Heart left ventricle (tissue), 16 donors: ENCODE measurements at regions not wholly inside any gene's neighbourhood (a gene's known extent, or its start where the extent isn't known, plus 50 kb on each side); places are given as distances from the start of the nearest gene placed in this dataset.
A peak's percentile ranks its signal among the peaks of the same experiment; 100 is the strongest.

ENCODE experiments used
- ATAC-seq, 4 donors: fragments of 200-7000 bp; cut with Tn5 transposase; one replicate each; pipeline ENCODE4 v1.9.1; 2020 to 2022; ENCODE audit warnings: moderate library complexity in 4 of 4, mild to moderate bottlenecking in 3 of 4, moderate number of reproducible peaks in 1 of 4
- DNase-seq, 5 donors: peaks; one replicate each; pipeline ENCODE4 v3.0.0-alpha.2; 2020
- H3K27ac ChIP-seq, 12 donors: fragments of 200-600 bp; sonication (generic) in 4 of 12; one replicate each; pipeline versions ENCODE4 v1.5.0 to v1.8.0; 2016 to 2022; ENCODE audit warnings: mild to moderate bottlenecking in 2 of 12
- H3K27me3 ChIP-seq, 9 donors: fragments of 200-600 bp; sonication (generic) in 2 of 9; one replicate each; pipeline versions ENCODE4 v1.5.1 to v1.8.0; 2016 to 2022; ENCODE audit warnings: mild to moderate bottlenecking in 3 of 9
- H3K36me3 ChIP-seq, 9 donors: fragments of 200-600 bp; sonication (generic) in 2 of 9; one replicate each; pipeline versions ENCODE4 v1.5.0 to v1.8.0; 2018 to 2022; ENCODE audit warnings: mild to moderate bottlenecking in 2 of 9
- H3K4me1 ChIP-seq, 12 donors: fragments of 200-600 bp; sonication (generic) in 4 of 12; one replicate each; pipeline versions ENCODE4 v1.5.0 to v1.8.0; 2016 to 2022; ENCODE audit warnings: mild to moderate bottlenecking in 3 of 12
- H3K4me3 ChIP-seq, 12 donors: fragments of 200-600 bp; sonication (generic) in 4 of 12; one replicate each; pipeline versions ENCODE4 v1.5.0 to v1.8.0; 2017 to 2022; ENCODE audit warnings: mild to moderate bottlenecking in 9 of 12, moderate library complexity in 4 of 12
- H3K9me3 ChIP-seq, 12 donors: fragments of 200-600 bp; sonication (generic) in 4 of 12; one replicate each; pipeline versions ENCODE4 v1.5.0 to v1.8.0; 2016 to 2022; ENCODE audit warnings: mild to moderate bottlenecking in 1 of 12
- CTCF ChIP-seq, 12 donors: fragments of 200-600 bp; sonication (generic) in 4 of 12; IDR thresholded peaks; one replicate each; pipeline versions ENCODE4 v1.5.0 to v1.8.0; 2018 to 2022; ENCODE audit warnings: antibody characterized with exemption in 12 of 12, mild to moderate bottlenecking in 5 of 12
- POLR2A ChIP-seq, 2 donors: fragments of 450-650 bp; IDR thresholded peaks; one replicate each; pipeline ENCODE4 v1.6.1; 2017; ENCODE audit warnings: antibody characterized with exemption in 2 of 2, mild to moderate bottlenecking in 2 of 2, moderate library complexity in 2 of 2
- WGBS, 4 donors: extraction: QIAGEN DNeasy Blood & Tissue Kit in 2 of 4; methylation state at CpG; one replicate each; pipeline versions ENCODE4 v1.1.5 to v1.1.7; 2013 to 2018; 5-methylcytosine and 5-hydroxymethylcytosine counted together
- intact Hi-C, 10 donors: fragments of 100-400 bp; cut with DNase I; formaldehyde crosslinking; loops; one replicate each; pipeline versions ENCODE4 v1.11.1 to v1.14.2; 2022
- donor health status: ischemic (EF 13 %, LVEDD 7.1; RV severe dilation, severe dysfunction).
- donor health status: healthy with polysubstance abuse.
- donor health status: DM: no; HTN: yes; CAD: no.
- donor health status: DM: no; HTN: no; CAD: no.
- donor health status: ischemic (EF 25% LVEDD 6.9; RV normal size, moderate dysfunction).
- donor health status: ischemic (EF 25% LVEDD 5.7; RV mildly dilated, moderate dysfunction).
- donor health status: healthy.
- donor health status: DM: yes; HTN: yes; CAD: no.
- donor health status: ischemic (EF 35%, LVEDD 5.7; RV mildly dilated, moderate dysfunction).
- donor health status: nonischemic (EF 11% LVEDD 7.7; RV severe dilation, severe dysfunction).
- donor health status: DM: yes; HTN: yes; CAD: no.
- donor health status: PGD.
- donor health status: ischemic (EF 29% LVEDD 5.4; RV normal size, mild dysfunction).
- donor health status: nonischemic (EF 23%, LVEDD 6.1; RV moderate dilation, normal function).

GRCh38 chr3:51618496-51618895 is 52.6 kb upstream of the TEX264 start:
- no peak overlapping the region for H3K4me3 ChIP-seq
- intact Hi-C loops: no loop called here
- peaks cover 0 to 31% (median 15%) of the 10 kb centered on the region in 12 donors for H3K4me1 ChIP-seq
- WGBS, 4 donors: 92 to 98% (median 97%) methylated on average over 3 of the region's 3 CpGs
- no peaks in the 10 kb centered on the region for H3K27me3 ChIP-seq
- H3K27ac ChIP-seq: peak overlapping the region in 1 of 12 donors; percentile 75
- TF ChIP-seq CTCF (IDR thresholded peaks at IDR 0.05) (no peak), POLR2A (IDR thresholded peaks at IDR 0.05) (no peak)
- no peaks in the 10 kb centered on the region for H3K36me3 ChIP-seq
- ATAC-seq: no peak
- H3K9me3 ChIP-seq: no peaks in the 10 kb centered on the region
- no peak for DNase-seq

GRCh38 chr3:51619983-51620382 is 51.1 kb upstream of the TEX264 start:
- peaks cover 0 to 31% (median 15%) of the 10 kb centered on the region in 12 donors for H3K4me1 ChIP-seq
- H3K27me3 ChIP-seq: no peaks in the 10 kb centered on the region
- no peaks in the 10 kb centered on the region for H3K9me3 ChIP-seq
- 93 to 98% (median 97%) methylated on average over 4 of the region's 4 CpGs for WGBS, 4 donors
- H3K4me3 ChIP-seq: no peak overlapping the region
- ATAC-seq: no peak
- H3K27ac ChIP-seq: peak overlapping the region in 1 of 12 donors; percentile 75
- TF ChIP-seq POLR2A (IDR thresholded peaks at IDR 0.05) (no peak), CTCF (IDR thresholded peaks at IDR 0.05) (no peak)
- no peaks in the 10 kb centered on the region for H3K36me3 ChIP-seq
- no peak for DNase-seq
- intact Hi-C loops: no loop called here

- ATAC-seq: no peak
Observed at GRCh38 chr3:51620543-51620942, 50.5 kb upstream of the TEX264 start.

More at GRCh38 chr3:51620543-51620942, 50.5 kb upstream of the TEX264 start:
- H3K27me3 ChIP-seq: no peaks in the 10 kb centered on the region
- no peak for DNase-seq
- no peak overlapping the region for H3K4me3 ChIP-seq
- H3K4me1 ChIP-seq: peaks cover 0 to 31% (median 15%) of the 10 kb centered on the region in 12 donors
- intact Hi-C loops: no loop called here
- H3K36me3 ChIP-seq: peaks cover 0 to 4% (median 0%) of the 10 kb centered on the region in 9 donors
- no peak for TF ChIP-seq POLR2A (IDR thresholded peaks at IDR 0.05)
- TF ChIP-seq CTCF (IDR thresholded peaks at IDR 0.05): no peak
- 64 to 66% (median 66%) methylated on average over 2 of the region's 2 CpGs for WGBS, 4 donors
- peak overlapping the region in 1 of 12 donors; percentile 75 for H3K27ac ChIP-seq
- no peaks in the 10 kb centered on the region for H3K9me3 ChIP-seq
